Neural cell (in vitro differentiated cells): ENCODE measurements at regions not wholly inside any gene's neighbourhood (a gene's known extent, or its start where the extent isn't known, plus 50 kb on each side); places are given as distances from the start of the nearest gene placed in this dataset.

Experiments
- EZH2 ChIP-seq: fragments of 200-600, 300-800 bp; shearing (Covaris generic), sonication (generic); IDR thresholded peaks from 2 replicates; pipeline ENCODE4 v1.6.1; 2014; ENCODE audit warnings: antibody characterized with exemption, low read length, borderline replicate concordance, mild to moderate bottlenecking; ENCODE audit not compliant: insufficient read depth, poor library complexity, severe bottlenecking
- POLR2AphosphoS5 ChIP-seq: IDR thresholded peaks from 2 replicates; pipeline ENCODE4 v1.6.1; 2012
- RAD21 ChIP-seq: fragments of 450-650 bp; conservative IDR thresholded peaks from 2 replicates; pipeline ENCODE4 v1.6.1; 2014; ENCODE audit warnings: antibody characterized with exemption, mild to moderate bottlenecking, moderate library complexity
- TF ChIP-seq, protein P1 (sequence below): fragments of 450-650 bp; IDR thresholded peaks from 2 replicates; pipeline ENCODE4 v1.5.1; 2014; ENCODE audit warnings: antibody characterized with exemption, mild to moderate bottlenecking, moderate library complexity; ENCODE audit not compliant: poor library complexity, severe bottlenecking

GRCh38 chr4:187387739-187388138 is 607.8 kb upstream of the ZFP42 start:
- TF ChIP-seq, protein P1, sequence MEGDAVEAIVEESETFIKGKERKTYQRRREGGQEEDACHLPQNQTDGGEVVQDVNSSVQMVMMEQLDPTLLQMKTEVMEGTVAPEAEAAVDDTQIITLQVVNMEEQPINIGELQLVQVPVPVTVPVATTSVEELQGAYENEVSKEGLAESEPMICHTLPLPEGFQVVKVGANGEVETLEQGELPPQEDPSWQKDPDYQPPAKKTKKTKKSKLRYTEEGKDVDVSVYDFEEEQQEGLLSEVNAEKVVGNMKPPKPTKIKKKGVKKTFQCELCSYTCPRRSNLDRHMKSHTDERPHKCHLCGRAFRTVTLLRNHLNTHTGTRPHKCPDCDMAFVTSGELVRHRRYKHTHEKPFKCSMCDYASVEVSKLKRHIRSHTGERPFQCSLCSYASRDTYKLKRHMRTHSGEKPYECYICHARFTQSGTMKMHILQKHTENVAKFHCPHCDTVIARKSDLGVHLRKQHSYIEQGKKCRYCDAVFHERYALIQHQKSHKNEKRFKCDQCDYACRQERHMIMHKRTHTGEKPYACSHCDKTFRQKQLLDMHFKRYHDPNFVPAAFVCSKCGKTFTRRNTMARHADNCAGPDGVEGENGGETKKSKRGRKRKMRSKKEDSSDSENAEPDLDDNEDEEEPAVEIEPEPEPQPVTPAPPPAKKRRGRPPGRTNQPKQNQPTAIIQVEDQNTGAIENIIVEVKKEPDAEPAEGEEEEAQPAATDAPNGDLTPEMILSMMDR, result no peak
- TF ChIP-seq RAD21, result no peak
- no peak for TF ChIP-seq EZH2
- TF ChIP-seq POLR2AphosphoS5, result no peak
